ENCODE measurements at regions not wholly inside any gene's neighbourhood (a gene's known extent, or its start where the extent isn't known, plus 50 kb on each side); places are given as distances from the start of the nearest gene placed in this dataset.

DNA sequence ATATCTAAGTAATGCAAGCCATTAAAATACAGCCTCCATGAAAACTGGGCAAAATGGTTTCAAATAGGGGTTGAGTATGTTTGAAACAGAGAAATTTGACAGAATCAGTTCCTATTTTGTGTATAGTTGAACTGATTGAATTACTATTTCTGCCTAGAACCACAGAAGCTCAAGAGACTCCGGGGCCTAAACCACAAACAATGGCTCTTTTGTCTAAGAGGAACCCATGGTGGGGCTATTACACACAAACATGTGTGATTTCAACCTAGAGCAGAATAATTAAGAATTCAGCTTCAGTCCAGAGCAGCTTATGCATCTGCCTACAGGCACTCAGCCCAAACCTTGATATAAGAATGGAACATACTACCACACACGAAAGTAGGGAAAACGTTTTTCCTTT is 171.2 kb upstream of the MPDZ start:
- TF ChIP-seq, protein P1, sequence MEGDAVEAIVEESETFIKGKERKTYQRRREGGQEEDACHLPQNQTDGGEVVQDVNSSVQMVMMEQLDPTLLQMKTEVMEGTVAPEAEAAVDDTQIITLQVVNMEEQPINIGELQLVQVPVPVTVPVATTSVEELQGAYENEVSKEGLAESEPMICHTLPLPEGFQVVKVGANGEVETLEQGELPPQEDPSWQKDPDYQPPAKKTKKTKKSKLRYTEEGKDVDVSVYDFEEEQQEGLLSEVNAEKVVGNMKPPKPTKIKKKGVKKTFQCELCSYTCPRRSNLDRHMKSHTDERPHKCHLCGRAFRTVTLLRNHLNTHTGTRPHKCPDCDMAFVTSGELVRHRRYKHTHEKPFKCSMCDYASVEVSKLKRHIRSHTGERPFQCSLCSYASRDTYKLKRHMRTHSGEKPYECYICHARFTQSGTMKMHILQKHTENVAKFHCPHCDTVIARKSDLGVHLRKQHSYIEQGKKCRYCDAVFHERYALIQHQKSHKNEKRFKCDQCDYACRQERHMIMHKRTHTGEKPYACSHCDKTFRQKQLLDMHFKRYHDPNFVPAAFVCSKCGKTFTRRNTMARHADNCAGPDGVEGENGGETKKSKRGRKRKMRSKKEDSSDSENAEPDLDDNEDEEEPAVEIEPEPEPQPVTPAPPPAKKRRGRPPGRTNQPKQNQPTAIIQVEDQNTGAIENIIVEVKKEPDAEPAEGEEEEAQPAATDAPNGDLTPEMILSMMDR (IDR thresholded peaks at IDR 0.05) = no peak
- no peak overlapping the region for H3K4me3 ChIP-seq
- no peaks in the 10 kb centered on the region for H3K9me3 ChIP-seq
- DNase-seq (ENCODE audit: low spot score) (no peak), ATAC-seq (ENCODE audit: insufficient number of reproducible peaks, low FRiP score, low read depth) (no peak)
- no peak overlapping the region for H3K27ac ChIP-seq
- H3K27me3 ChIP-seq (replicated peaks; ENCODE audit: insufficient read depth) = no peaks in the 10 kb centered on the region
- peaks cover 4 to 22% of the 10 kb centered on the region in 2 donors for H3K4me1 ChIP-seq (ENCODE audit: control insufficient read depth in 1 of 2, low read depth in 2 of 2)
- no peaks in the 10 kb centered on the region for H3K36me3 ChIP-seq

DNA sequence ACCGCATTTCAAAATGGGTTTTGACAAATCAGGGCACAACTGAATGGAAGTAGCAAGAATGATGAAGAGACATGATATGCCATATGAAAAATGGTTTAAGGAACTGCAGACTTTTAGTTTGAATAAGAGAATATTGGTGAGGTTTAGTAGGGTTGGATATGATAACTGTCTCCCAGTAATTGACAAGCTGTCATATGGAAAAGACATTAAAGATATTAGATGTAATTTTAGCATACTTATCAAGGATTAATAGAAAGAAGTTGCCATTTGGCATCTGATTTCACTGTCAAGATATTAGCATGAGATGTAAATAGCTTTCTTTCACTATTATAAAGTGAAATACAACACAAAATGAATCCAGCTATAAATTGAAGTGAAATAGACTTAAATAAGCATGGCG is 169.0 kb upstream of the MPDZ start:
- Histone ChIP-seq H3K9me3 (no peaks in the 10 kb centered on the region), H3K4me3 (no peak overlapping the region), H3K27me3 (replicated peaks; ENCODE audit: insufficient read depth) (no peaks in the 10 kb centered on the region), H3K4me1 (ENCODE audit: control insufficient read depth in 1 of 2, low read depth in 2 of 2) (peaks cover 4 to 45% of the 10 kb centered on the region in 2 donors), H3K27ac (no peak overlapping the region), H3K36me3 (no peaks in the 10 kb centered on the region)
- TF ChIP-seq, protein P1 (IDR thresholded peaks at IDR 0.05) = no peak
- DNase-seq (ENCODE audit: low spot score) (no peak), ATAC-seq (ENCODE audit: insufficient number of reproducible peaks, low FRiP score, low read depth) (no peak)

DNA sequence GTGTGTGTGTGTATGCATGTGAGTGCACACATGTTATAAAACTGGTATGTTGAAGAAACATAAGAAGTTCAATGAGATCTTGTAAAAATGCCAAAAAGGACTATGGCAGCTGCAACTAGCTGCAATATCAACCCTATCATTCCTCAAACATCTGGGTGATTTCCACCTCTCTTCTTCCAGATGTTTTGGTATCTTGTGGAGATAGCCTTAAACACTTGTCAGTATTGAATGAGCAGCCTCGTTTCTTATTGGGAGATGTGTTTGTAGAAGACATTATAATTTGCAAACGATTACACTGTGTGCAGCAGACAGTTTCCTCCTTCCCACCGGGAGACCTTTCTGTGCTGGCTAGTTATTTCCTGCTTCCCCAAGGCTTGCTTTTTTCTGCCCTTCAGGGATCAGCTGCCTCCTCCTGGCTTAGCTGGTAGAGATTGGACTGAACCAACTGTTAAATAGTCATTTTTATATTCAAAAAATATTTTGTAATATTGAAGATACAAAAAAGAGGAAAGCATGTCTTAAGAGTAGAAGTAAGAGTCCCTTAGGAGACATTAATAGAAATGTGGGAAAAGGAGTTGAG is 168.4 kb upstream of the MPDZ start:
- ATAC-seq (ENCODE audit: insufficient number of reproducible peaks, low FRiP score, low read depth) = no peak
- no peaks in the 10 kb centered on the region for H3K27me3 ChIP-seq (replicated peaks; ENCODE audit: insufficient read depth)
- H3K36me3 ChIP-seq = no peaks in the 10 kb centered on the region
- DNase-seq (ENCODE audit: low spot score) = no peak
- no peaks in the 10 kb centered on the region for H3K9me3 ChIP-seq
- no peak overlapping the region for H3K27ac ChIP-seq
- TF ChIP-seq, protein P1 (IDR thresholded peaks at IDR 0.05) = no peak
- no peak overlapping the region for H3K4me3 ChIP-seq
- H3K4me1 ChIP-seq (ENCODE audit: control insufficient read depth in 1 of 2, low read depth in 2 of 2) = peaks cover 4 to 50% of the 10 kb centered on the region in 2 donors

DNA sequence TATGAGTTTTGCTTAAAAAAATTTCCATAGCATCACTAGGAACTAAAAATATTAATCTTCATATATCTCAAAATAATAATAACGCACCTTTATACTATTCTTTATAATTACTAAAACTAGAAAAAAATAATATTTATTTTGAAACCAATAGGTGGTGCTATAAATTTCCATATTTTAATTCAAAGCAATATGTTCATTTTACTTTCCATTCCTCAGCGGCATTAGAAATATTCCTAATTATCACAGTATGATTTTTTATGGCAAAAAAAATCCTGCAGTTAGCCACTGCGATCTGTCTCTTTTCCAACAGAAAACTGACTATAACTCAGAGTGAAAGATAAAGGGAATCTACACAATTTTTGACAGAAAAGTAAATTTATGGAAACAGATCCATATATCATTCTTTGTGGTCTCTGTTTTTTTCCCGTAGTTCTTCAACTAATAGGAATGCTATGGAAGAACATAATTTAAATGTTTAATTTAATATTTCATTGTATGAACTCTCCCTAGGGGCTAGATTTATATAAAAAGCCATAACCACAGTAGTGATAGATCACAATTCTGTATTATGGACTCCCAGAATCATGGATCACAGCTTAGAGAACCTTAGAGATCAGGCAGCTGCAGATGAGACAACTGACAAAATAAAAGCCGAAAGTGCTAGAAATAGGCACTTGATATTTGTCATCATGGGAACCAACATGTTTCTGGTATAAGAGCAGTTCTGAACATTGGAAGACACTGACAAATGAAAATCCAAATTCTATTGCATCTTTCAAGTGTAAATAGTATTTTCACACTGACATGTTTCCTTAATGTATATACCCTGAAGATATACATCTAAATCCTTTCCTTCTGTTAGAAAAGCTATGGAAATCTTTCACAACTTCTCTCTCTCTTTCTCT is 167.7 kb upstream of the MPDZ start:
- no peaks in the 10 kb centered on the region for H3K27me3 ChIP-seq (replicated peaks; ENCODE audit: insufficient read depth)
- H3K9me3 ChIP-seq = no peaks in the 10 kb centered on the region
- no peak for DNase-seq (ENCODE audit: low spot score)
- H3K4me3 ChIP-seq = peak overlapping the region; percentile 43
- ATAC-seq (ENCODE audit: insufficient number of reproducible peaks, low FRiP score, low read depth) = no peak
- H3K4me1 ChIP-seq (ENCODE audit: control insufficient read depth in 1 of 2, low read depth in 2 of 2) = peaks cover 4 to 52% of the 10 kb centered on the region in 2 donors
- no peaks in the 10 kb centered on the region for H3K36me3 ChIP-seq
- no peak overlapping the region for H3K27ac ChIP-seq
- TF ChIP-seq, protein P1 (IDR thresholded peaks at IDR 0.05) = peak; percentile 9

DNA sequence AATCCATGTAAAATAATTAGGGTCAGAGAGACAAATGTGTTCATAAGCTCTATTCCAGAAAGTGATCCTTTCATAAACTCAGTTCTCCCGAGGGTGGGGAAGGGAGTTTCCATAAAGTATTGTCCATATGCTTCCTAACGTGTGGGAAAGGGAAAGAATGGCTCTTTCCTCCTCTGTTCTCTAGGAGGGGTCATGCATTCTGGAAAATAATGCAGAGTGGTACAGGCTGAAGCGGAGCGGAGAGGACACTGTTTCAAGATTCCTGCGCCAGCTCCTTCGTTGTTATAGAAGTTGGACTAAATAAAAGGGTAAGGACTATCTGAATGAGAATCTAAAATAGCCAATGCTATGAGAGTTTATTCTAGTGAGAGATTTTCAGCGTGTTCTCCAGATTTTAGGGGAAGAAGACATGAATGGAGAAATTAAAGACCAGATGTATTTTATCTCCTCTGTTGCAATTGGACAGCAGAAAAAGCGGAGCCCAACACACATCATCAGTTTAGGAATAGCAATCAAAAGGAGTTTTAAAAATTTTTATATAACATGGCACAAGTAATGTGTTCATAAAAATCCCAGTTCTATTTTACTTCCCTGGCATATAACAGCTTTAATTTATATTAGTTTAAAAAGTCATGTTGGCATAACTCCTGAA is 166.9 kb upstream of the MPDZ start:
- Histone ChIP-seq H3K9me3 (no peaks in the 10 kb centered on the region), H3K27ac (no peak overlapping the region), H3K4me3 (no peak overlapping the region), H3K27me3 (replicated peaks; ENCODE audit: insufficient read depth) (no peaks in the 10 kb centered on the region), H3K36me3 (no peaks in the 10 kb centered on the region), H3K4me1 (ENCODE audit: control insufficient read depth in 1 of 2, low read depth in 2 of 2) (peaks cover 4 to 52% of the 10 kb centered on the region in 2 donors)
- TF ChIP-seq, protein P1 (IDR thresholded peaks at IDR 0.05) = no peak
- DNase-seq (ENCODE audit: low spot score) (no peak), ATAC-seq (ENCODE audit: insufficient number of reproducible peaks, low FRiP score, low read depth) (no peak)

Measured in thoracic aorta (tissue), 2 donors.